ENCODE measurements at regions not wholly inside any gene's neighbourhood (a gene's known extent, or its start where the extent isn't known, plus 50 kb on each side); places are given as distances from the start of the nearest gene placed in this dataset.

- no peaks in the 10 kb centered on the region for H3K4me1 ChIP-seq
- no peaks in the 10 kb centered on the region for H3K36me3 ChIP-seq
- H3K4me3 ChIP-seq, result no peak overlapping the region
- no peak for DNase-seq
- H3K9me3 ChIP-seq, result no peaks in the 10 kb centered on the region
- no peak for TF ChIP-seq CTCF (IDR thresholded peaks at IDR 0.05)
- intact Hi-C loops (cut with DNase I; ENCODE audit: low total_unique reads), result no loop called here
- H3K27ac ChIP-seq, result no peak overlapping the region
- no peaks in the 10 kb centered on the region for H3K27me3 ChIP-seq
Measured at GRCh38 chr11:41921746-41922390, 462.4 kb upstream of the LRRC4C start.

GRCh38 chr11:41926339-41926738, 466.9 kb upstream of the LRRC4C start:
- no peak overlapping the region for H3K27ac ChIP-seq
- no peaks in the 10 kb centered on the region for H3K27me3 ChIP-seq
- no peaks in the 10 kb centered on the region for H3K36me3 ChIP-seq
- no peaks in the 10 kb centered on the region for H3K4me1 ChIP-seq
- H3K4me3 ChIP-seq, result no peak overlapping the region
- no peaks in the 10 kb centered on the region for H3K9me3 ChIP-seq
- intact Hi-C loops (cut with DNase I; ENCODE audit: low total_unique reads), result no loop called here
- no peak for DNase-seq
- TF ChIP-seq CTCF (IDR thresholded peaks at IDR 0.05), result no peak

GRCh38 chr11:41935241-41935640, 475.8 kb upstream of the LRRC4C start:
- H3K4me1 ChIP-seq, result no peaks in the 10 kb centered on the region
- no peaks in the 10 kb centered on the region for H3K27me3 ChIP-seq
- no peaks in the 10 kb centered on the region for H3K36me3 ChIP-seq
- intact Hi-C loops (cut with DNase I; ENCODE audit: low total_unique reads), result no loop called here
- no peak for TF ChIP-seq CTCF (IDR thresholded peaks at IDR 0.05)
- H3K27ac ChIP-seq, result no peak overlapping the region
- no peaks in the 10 kb centered on the region for H3K9me3 ChIP-seq
- DNase-seq, result no peak
- H3K4me3 ChIP-seq, result no peak overlapping the region

GRCh38 chr11:41935795-41936194, 476.3 kb upstream of the LRRC4C start:
- Histone ChIP-seq H3K36me3 (no peaks in the 10 kb centered on the region), H3K27me3 (no peaks in the 10 kb centered on the region), H3K27ac (no peak overlapping the region), H3K4me3 (no peak overlapping the region), H3K4me1 (no peaks in the 10 kb centered on the region), H3K9me3 (no peaks in the 10 kb centered on the region)
- intact Hi-C loops (cut with DNase I; ENCODE audit: low total_unique reads), result no loop called here
- no peak for TF ChIP-seq CTCF (IDR thresholded peaks at IDR 0.05)
- DNase-seq, result no peak

GRCh38 chr11:41943656-41944055, 484.2 kb upstream of the LRRC4C start:
- H3K4me3 ChIP-seq, result no peak overlapping the region
- H3K27me3 ChIP-seq, result no peaks in the 10 kb centered on the region
- intact Hi-C loops (cut with DNase I; ENCODE audit: low total_unique reads), result no loop called here
- no peak for TF ChIP-seq CTCF (IDR thresholded peaks at IDR 0.05)
- no peaks in the 10 kb centered on the region for H3K36me3 ChIP-seq
- no peak overlapping the region for H3K27ac ChIP-seq
- H3K4me1 ChIP-seq, result no peaks in the 10 kb centered on the region
- no peaks in the 10 kb centered on the region for H3K9me3 ChIP-seq
- no peak for DNase-seq

GRCh38 chr11:41947392-41947791, 487.9 kb upstream of the LRRC4C start:
- Histone ChIP-seq H3K27ac (no peak overlapping the region), H3K9me3 (no peaks in the 10 kb centered on the region), H3K27me3 (no peaks in the 10 kb centered on the region), H3K4me3 (no peak overlapping the region), H3K4me1 (no peaks in the 10 kb centered on the region), H3K36me3 (no peaks in the 10 kb centered on the region)
- TF ChIP-seq CTCF (IDR thresholded peaks at IDR 0.05), result no peak
- intact Hi-C loops (cut with DNase I; ENCODE audit: low total_unique reads), result no loop called here
- DNase-seq, result no peak

Measured in tibial artery (tissue), 4 donors.